Right lobe of liver (tissue), 4 donors: ENCODE measurements at regions not wholly inside any gene's neighbourhood (a gene's known extent, or its start where the extent isn't known, plus 50 kb on each side); places are given as distances from the start of the nearest gene placed in this dataset.

Experiments
- POLR2A ChIP-seq: fragments of 450-650 bp; IDR thresholded peaks from one replicate; pipeline ENCODE4 v1.6.1; 2017; ENCODE audit warnings: antibody characterized with exemption, mild to moderate bottlenecking
- TF ChIP-seq, protein P1 (sequence below), 4 donors: fragments of 200-600 bp in 3 of 4; fragments of 450-650 bp in 1 of 4; IDR thresholded peaks; one replicate each; pipeline versions ENCODE4 v1.5.1 to v1.8.0; 2016 to 2022; ENCODE audit warnings: antibody characterized with exemption in 4 of 4, mild to moderate bottlenecking in 2 of 4
- donor health status: DM: no; HTN: no; CAD: no.
- donor health status: DM: no; HTN: no; CAD: no.
- donor health status: DM: no; HTN: yes; CAD: no.

DNA sequence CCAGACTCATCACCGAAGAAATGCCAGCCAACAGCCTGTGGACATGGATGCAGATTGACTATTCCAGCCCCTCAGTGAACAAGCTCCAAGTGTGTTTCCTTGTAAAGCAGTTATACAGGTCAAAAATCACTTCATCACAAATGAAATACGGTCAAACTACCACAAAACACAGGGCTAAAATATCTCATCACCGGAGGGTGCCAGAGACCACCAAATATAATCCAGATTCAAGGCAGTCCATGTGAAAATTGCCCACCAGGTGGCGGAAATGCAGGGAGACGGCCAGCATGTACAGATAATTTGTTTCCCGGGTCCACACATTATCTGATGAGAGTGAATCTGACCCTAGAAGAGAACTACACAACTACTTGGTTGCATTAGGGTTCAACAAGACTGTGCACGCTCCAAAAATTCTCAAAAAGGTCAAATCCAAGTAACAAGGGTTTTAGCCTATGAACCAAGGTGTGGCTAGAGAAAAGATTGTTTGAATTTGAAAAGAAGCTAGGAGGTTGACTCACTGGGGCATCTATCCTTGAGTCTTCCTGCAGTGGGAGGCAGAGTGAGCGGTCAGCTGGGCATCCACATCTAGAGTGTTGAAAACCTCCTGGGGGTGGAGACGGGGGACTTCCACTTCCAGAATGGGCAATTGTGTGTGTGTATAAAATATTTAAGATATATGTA lies 71.7 kb downstream of the IGLL5 start:
- TF ChIP-seq, protein P1, sequence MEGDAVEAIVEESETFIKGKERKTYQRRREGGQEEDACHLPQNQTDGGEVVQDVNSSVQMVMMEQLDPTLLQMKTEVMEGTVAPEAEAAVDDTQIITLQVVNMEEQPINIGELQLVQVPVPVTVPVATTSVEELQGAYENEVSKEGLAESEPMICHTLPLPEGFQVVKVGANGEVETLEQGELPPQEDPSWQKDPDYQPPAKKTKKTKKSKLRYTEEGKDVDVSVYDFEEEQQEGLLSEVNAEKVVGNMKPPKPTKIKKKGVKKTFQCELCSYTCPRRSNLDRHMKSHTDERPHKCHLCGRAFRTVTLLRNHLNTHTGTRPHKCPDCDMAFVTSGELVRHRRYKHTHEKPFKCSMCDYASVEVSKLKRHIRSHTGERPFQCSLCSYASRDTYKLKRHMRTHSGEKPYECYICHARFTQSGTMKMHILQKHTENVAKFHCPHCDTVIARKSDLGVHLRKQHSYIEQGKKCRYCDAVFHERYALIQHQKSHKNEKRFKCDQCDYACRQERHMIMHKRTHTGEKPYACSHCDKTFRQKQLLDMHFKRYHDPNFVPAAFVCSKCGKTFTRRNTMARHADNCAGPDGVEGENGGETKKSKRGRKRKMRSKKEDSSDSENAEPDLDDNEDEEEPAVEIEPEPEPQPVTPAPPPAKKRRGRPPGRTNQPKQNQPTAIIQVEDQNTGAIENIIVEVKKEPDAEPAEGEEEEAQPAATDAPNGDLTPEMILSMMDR (IDR thresholded peaks at IDR 0.05), result peak in 3 of 4 donors; percentile 87 to 99 (median 99)
- TF ChIP-seq POLR2A, result no peak
